Activated CD4-positive, CD25-positive, alpha-beta regulatory T cell treated with anti-CD3 and anti-CD28 coated beads, Interleukin-2, amount 50 U/mL, for 24 hours (primary cell): ENCODE measurements at regions not wholly inside any gene's neighbourhood (a gene's known extent, or its start where the extent isn't known, plus 50 kb on each side); places are given as distances from the start of the nearest gene placed in this dataset.
A peak's percentile ranks its signal among the peaks of the same experiment; 100 is the strongest.

ENCODE experiments used
- ATAC-seq, 2 donors: fragments of 150-1000 bp; cut with Tn5 transposase; one replicate each; pipeline ENCODE4 v1.10.0; 2021; ENCODE audit warnings: mild to moderate bottlenecking in 1 of 2, moderate library complexity in 1 of 2

- ATAC-seq = no peak
These were observed 117.9 kb upstream of the MLN start for GRCh38 chr6:33921745-33922144.

DNA sequence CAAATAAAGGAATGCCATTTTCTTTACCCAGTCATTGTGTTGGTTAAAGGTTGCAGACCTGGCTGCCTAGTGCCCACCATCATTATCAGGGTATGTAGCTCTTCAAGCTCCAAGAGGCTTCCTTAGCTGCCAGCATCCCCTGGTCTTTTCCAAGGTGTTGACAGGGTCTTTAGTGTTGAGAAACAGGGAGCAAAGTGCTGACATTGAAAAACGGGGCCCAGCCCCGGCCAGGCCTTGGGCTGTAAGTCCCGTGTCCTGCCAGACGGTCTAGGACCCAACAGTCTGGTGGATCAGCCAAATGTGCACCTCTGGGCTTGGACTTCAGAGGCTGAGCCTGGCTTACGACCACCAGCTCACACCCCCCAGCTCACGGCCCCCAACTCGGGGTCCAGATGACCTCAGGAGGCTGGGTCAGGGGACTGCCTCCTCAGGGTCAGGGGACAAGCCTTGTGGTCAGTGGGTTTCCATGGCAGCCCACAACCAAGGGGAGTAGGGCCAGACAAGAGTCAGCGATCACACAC, 114.4 kb upstream of the MLN start:
- ATAC-seq = no peak

- ATAC-seq = no peak
These were observed 111.3 kb upstream of the MLN start for GRCh38 chr6:33915134-33915533.

DNA sequence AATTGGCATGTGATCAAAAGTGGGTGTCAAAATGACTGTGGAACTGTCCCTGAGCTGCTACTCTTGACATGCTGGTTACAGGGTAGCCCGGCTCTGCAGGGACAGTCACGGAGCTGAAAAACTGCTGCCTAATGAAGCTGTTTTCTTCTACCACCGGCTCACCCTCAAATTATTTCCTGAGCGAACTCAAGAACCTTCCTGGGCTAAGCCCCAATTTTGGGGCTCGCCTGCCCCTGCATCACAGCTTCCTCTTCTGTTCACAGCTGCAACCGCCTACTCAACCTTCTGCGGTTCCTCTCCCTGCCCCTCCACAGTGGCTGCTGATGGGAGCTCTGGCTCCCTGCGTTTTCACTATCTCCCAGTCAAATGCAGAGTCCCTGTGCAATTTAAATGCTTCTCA, 110.8 kb upstream of the MLN start:
- peak; percentile 68 to 73 for ATAC-seq

DNA sequence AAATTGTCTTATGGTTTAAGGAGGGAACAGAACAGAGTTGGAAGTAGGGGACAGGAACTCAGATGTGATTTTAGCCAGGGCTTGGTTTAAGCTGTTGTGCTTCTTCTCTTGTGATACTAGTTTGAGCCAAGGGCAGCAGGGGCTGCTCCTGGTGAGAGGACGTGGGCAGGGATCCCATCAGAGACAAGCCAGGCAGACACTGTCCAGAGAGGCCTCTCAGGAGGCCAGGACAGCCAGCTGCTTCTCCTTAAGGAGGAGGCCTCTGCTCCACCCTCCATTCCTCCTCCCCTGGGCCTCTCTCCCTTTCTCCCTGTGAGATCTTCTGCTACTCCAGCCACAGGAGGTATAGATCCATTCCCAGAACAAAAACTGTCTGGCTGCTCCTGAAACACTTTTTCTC, 108.4 kb upstream of the MLN start:
- no peak for ATAC-seq

DNA sequence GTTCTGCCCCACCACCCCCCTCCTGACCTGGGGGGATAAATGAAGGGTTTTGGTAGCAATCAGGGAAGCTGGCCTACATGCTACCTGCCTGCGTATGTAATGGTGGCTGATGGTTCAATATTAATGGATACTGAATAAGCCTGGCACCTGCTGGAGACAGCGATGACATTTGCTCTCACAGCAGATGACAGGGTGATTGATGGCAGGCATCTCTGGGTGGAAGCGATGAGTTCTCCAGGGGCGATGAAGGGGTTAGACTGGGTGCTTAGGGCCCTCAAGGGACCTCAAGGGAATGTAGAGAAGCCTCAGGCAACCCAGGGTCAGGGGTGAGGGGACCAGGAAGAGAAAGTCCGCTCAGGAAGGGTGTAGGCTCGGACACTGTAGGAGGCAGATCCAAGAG, 107.7 kb upstream of the MLN start:
- no peak for ATAC-seq

DNA sequence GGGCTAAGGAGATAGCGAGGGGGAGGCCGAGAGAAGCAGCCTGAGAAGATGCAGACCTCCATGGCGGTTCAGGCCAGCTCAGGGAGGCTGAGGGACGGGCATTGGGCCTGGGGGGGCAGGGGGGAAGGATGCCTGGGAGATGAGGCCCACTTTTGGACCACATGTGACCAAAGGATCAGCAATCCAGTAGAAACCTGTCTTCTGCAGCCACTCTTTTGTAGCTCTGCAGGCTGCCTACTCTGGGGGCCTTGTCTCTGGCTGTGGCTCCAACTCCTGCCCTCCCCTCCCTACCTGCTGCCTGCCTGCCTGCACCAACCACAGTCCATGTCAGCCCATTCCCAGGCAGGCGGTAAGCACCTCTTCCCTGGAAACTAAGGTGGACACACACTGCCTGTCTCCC, 106.8 kb upstream of the MLN start:
- no peak for ATAC-seq

DNA sequence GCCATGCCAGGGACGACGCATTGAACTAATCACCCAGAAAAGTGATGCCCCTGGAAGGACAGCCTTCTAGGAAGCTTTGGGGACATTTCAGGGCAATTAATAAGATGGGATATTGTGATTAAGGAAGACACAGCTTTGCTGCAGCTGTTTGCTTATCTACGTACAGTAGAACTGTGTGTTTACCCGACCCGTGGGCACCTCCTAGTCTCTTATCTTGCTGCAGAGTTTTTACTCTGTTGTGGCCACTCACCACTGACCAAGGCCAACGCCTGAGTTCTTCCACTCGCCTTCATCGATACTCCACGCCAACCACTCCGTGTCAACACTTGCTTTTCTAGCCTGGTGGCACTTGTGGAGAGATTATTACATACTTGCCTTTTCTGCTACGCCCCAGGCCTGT, 105.9 kb upstream of the MLN start:
- no peak for ATAC-seq

DNA sequence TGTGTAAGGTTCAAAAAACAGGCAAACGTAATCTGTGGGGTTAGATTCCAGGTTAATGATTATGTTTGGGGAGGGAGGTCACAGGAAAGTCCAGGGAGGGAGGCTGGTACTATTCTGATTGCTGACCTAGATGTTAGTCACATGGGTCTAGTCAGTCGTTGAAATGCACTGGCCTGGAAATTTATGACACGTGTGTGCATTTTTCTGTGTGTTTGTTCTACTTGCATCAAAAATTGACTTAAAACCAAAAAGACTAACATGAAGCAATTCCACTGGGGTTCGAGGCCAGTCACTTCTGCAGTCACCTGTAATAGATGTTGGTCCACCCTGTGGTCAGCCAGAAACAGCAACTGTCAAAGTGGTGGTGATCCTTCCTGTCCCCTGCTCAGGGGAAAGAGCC, 104.2 kb upstream of the MLN start:
- no peak for ATAC-seq

DNA sequence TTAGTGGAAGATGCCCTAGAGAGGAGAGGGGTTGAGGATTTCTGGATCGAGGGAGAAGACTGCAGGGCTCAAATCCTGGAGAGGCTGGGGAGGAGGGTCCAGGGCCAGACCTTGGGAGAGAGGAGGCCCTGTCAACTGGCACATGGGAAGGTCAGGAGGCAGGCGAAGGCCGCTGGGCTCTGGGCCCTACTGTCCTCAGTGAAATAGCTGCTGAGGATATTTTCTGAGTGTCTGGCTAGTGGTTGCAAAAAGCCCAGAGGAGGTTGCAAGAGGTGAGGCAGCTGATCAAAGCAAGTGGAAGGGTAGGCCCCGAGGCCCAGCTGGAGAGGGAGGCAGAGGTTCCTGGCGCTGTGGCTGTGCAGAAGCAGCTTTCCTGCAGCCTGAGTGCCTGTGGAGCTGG, 103.4 kb upstream of the MLN start:
- ATAC-seq = no peak

DNA sequence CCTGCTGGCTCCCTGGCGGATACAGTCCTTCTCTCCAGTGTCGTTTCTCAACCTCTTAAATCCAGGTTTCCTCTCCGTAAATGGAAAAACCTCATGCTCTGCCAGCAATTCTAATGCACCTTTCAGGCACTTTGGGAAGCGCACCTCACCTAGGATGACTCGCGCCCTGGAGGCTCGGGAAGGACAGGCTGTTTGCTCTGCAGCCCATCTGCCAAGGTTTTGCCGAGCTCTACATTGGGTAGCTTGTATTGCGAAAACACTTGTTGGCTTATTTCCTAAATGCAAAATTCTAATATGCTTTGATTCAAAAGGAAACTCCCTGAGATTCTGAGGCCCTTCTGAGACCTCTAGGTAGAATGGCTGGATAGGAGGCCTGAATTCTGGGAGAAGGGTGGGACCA, 102.6 kb upstream of the MLN start:
- no peak for ATAC-seq

DNA sequence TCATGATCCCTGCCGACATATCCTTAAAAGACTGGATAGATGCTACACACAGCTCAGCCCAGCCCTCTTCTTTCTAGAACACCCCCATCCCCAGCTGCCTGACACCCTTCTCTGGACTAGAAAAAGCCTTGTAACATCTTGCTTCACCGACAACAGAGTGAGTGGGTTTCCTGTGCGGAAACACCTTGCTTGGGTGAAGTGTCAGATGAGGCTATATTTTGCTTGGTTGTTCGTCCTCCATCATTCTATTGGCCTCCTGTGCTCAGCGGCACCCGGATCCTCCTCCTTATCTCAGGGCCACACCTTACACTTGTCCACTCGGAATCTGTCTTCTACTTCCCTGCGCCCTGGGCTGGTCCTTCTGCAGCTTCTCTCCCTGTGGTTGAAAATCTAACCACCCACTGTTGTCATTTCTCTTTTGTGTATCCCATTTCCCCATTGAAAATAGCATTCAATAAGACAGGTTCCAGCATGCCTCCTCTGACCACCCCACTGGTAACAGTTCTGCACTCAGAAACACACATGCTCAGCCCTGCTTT, 101.3 kb upstream of the MLN start:
- ATAC-seq = peak; percentile 28 to 51

DNA sequence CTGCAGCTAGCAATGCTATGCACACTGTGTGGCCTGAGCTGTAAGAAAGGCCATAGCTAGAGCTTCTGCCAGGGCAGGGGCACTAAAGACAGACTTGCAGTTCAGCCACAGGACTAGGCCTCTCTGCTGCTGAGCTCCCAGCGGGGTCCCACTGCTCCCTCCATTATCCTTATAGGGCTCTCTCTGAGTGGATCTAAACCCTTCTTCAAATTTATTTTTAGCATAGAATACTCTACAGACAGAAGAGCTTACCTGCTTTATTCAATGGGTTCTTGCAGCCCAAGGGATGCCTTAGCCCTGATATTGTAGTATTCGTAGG, 100.9 kb upstream of the MLN start:
- no peak for ATAC-seq

- ATAC-seq = peak; percentile 63 to 77
These were observed 100.4 kb upstream of the MLN start for GRCh38 chr6:33904050-33904746.

DNA sequence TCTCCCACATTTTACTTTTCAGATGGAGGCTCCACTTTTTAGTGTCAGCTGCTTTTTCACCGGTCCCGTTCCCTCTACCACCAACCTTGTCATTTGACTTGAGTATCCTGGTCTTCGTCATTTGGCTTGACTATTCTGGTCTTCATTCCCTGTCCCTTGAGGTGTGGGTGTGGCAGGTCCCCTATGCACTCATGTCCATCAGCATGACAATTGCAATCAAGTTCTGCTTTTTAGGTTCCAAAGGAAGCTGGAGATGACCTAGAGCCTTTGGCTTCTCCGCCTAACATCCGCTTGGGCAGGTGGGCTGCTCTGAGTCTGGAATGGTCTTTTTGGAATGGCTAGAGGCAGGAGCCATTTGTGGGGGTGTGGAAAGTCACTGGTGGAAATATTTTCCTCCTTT, 99.8 kb upstream of the MLN start:
- no peak for ATAC-seq

GRCh38 chr6:33902457-33902853, 98.7 kb upstream of the MLN start:
- ATAC-seq = no peak

GRCh38 chr6:33901822-33902456, 98.1 kb upstream of the MLN start:
- ATAC-seq = no peak

DNA sequence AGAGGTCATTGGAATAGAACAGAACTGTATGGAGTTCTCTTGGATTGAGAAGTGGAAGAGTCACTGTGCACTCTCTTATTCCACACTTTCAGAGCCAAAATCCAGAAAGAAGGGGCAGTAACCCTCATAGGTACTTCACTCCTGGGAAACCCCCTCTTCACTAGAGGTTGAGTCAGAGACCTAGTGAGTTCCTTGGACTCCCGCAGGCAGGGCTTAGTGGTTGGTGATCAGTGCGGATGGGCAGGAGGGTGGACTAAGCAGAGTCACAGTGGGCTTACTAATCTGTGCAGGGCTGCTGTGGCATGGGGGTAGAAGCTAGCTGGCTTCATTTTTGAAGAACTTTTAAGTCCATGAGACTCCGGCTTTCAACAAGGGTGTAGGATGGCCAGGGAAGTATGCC, 95.0 kb upstream of the MLN start:
- ATAC-seq = no peak

- peak in 1 of 2 donors; percentile 17 for ATAC-seq
These were observed 93.5 kb upstream of the MLN start for GRCh38 chr6:33897189-33897780.

DNA sequence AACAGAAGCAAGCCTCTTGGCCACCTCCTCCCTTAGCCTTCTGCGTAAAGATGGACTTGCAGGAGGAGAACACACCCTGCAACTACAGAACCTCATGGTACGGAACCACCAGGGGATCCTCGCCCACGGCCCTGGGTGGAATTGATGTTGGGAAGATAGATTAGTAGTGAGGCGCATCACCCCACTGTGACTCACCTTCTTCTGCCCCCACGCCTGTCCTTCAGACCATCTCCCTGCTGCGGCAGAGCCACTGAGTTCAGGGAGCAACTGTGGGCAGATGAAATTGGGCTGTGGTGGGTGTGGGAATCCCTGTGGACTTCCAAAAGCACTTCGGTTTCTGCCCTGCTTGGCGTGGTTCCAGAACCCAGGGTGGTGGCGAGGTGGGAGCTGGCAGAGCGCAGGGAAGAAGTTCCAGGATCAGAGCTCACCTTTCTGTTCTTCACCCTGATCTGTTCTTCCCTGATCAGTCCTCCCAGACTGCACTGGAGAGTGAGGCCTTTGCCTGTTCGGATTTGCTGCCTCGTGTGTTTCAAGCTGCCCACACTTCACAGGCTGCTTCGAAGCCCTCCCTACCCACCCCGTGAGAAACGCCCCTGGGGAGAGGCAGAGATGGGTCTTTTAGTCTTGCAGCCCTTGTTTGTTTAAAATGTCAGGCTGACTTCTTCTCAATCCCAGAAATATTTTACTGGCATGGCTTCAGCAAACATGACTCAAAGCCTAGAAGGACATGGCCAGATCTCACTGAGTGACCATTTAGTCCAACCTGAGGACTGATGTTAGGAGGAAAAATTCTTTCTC, 92.8 kb upstream of the MLN start:
- no peak for ATAC-seq

GRCh38 chr6:33895988-33896387, 92.2 kb upstream of the MLN start:
- ATAC-seq = no peak

- peak in 1 of 2 donors; percentile 49 for ATAC-seq
These were observed 91.5 kb upstream of the MLN start for GRCh38 chr6:33895296-33895695.

- ATAC-seq = no peak
These were observed 90.6 kb upstream of the MLN start for GRCh38 chr6:33894438-33894837.
